ENCODE measurements at regions not wholly inside any gene's neighbourhood (a gene's known extent, or its start where the extent isn't known, plus 50 kb on each side); places are given as distances from the start of the nearest gene placed in this dataset.

DNA sequence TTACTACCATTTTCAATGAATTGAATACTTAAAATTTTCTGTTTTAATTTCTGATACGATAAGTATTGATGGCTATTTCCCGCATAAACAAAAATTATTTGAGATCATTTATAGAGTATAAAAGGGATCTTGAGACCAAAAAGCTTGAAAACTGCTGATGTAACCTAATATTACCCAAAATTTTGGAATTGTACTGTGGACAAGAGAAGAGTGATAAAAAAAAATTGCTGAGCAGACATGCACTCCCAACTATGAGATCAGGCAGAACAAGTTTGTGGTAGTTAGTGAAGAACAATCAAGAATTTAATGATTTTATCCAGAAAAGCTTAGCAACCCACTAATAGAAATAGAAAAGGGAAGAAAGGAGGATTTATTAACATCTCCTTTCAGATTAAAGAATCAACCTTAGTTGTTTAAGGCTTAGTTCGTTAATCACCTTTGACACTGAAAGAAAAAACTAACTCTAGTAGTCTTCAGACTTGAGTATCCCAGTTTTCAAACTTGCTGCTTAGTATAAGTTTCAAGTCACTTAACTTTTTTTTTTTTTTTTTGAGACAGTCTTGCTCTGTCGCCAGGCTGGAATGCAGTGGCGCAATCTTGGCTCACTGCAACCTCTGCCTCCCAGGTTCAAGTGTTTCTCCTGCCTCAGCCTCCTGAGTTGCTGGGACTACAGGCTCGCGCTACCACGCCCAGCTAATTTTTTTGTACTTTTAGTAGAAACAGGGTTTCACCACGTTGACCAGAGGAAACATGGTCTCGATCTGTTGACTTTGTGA, 50.6 kb upstream of the ZC3HAV1 start:
- no peaks in the 10 kb centered on the region for H3K27me3 ChIP-seq (ENCODE audit: control insufficient read depth, insufficient read depth, low read length)
- no peak overlapping the region for H3K27ac ChIP-seq (ENCODE audit: low read depth, low read length)
- no peaks in the 10 kb centered on the region for H3K9me3 ChIP-seq (ENCODE audit: control insufficient read depth, insufficient read depth, low read depth, low read length)
- H3K4me3 ChIP-seq (ENCODE audit: low read depth, low read length), result no peak overlapping the region
- H3K4me1 ChIP-seq (ENCODE audit: control insufficient read depth, insufficient read depth, low read length), result peaks cover 3% of the 10 kb centered on the region; the same call in 1 of the 2 replicates
- H3K9ac ChIP-seq (ENCODE audit: low read length), result no peak overlapping the region
- peaks cover 5% of the 10 kb centered on the region; the same call in 1 of the 2 replicates for H3K36me3 ChIP-seq (ENCODE audit: control insufficient read depth, insufficient read depth, low read length)

DNA sequence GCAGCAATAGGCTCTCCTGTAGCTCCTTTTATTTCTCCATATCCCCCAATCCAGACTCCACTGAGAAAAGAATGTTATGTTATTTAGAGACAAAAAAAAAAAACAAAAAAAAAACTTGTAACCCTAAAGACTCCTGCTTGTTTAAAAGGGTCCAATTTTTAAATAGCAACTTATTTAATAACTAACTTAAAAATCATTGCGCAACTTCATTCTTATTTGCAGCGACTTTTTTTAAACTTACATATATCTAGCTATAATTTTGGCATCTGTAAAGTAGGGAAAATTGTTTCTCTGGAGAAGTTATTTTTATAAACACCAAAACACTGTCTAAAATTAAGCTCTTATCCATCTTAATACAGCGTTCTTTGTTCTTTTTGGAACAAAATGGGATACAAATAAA, 59.0 kb upstream of the ZC3HAV1 start:
- Histone ChIP-seq H3K4me3 (ENCODE audit: low read depth, low read length) (no peak overlapping the region), H3K4me1 (ENCODE audit: control insufficient read depth, insufficient read depth, low read length) (peaks cover under 1% of the 10 kb centered on the region; the same call in 1 of the 2 replicates), H3K9me3 (ENCODE audit: control insufficient read depth, insufficient read depth, low read depth, low read length) (no peaks in the 10 kb centered on the region), H3K27me3 (ENCODE audit: control insufficient read depth, insufficient read depth, low read length) (no peaks in the 10 kb centered on the region), H3K27ac (ENCODE audit: low read depth, low read length) (no peak overlapping the region), H3K9ac (ENCODE audit: low read length) (no peak overlapping the region), H3K36me3 (ENCODE audit: control insufficient read depth, insufficient read depth, low read length) (no peaks in the 10 kb centered on the region)

DNA sequence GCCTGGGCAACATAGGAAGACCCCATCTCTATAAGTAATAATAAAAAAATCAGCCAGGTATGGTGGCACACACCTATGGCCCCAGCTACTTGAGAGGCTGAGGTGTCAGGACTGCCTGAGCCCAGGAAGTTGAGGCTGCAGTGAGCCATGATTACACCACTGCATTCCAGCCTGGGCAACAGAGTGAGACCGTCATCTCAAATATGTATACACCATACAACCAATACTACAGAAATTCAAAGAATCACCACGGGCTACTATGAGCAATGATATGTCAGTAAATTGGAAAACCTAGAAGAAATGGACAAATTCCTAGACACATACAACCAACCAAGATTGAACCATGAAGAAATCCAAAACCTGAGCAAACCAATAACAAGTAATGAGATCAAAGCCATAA, 60.3 kb upstream of the ZC3HAV1 start:
- H3K4me3 ChIP-seq (ENCODE audit: low read depth, low read length), result no peak overlapping the region
- no peaks in the 10 kb centered on the region for H3K36me3 ChIP-seq (ENCODE audit: control insufficient read depth, insufficient read depth, low read length)
- no peak overlapping the region for H3K27ac ChIP-seq (ENCODE audit: low read depth, low read length)
- H3K27me3 ChIP-seq (ENCODE audit: control insufficient read depth, insufficient read depth, low read length), result no peaks in the 10 kb centered on the region
- H3K9me3 ChIP-seq (ENCODE audit: control insufficient read depth, insufficient read depth, low read depth, low read length), result no peaks in the 10 kb centered on the region
- no peaks in the 10 kb centered on the region for H3K4me1 ChIP-seq (ENCODE audit: control insufficient read depth, insufficient read depth, low read length)
- no peak overlapping the region for H3K9ac ChIP-seq (ENCODE audit: low read length)

- no peak overlapping the region for H3K4me3 ChIP-seq (ENCODE audit: low read depth, low read length)
- no peak overlapping the region for H3K27ac ChIP-seq (ENCODE audit: low read depth, low read length)
- no peaks in the 10 kb centered on the region for H3K27me3 ChIP-seq (ENCODE audit: control insufficient read depth, insufficient read depth, low read length)
- no peaks in the 10 kb centered on the region for H3K36me3 ChIP-seq (ENCODE audit: control insufficient read depth, insufficient read depth, low read length)
- no peaks in the 10 kb centered on the region for H3K9me3 ChIP-seq (ENCODE audit: control insufficient read depth, insufficient read depth, low read depth, low read length)
- H3K4me1 ChIP-seq (ENCODE audit: control insufficient read depth, insufficient read depth, low read length), result no peaks in the 10 kb centered on the region
- no peak overlapping the region for H3K9ac ChIP-seq (ENCODE audit: low read length)
Measured at GRCh38 chr7:139172775-139173174, 58.3 kb upstream of the UBN2 start.

GRCh38 chr7:139177696-139178095, 53.3 kb upstream of the UBN2 start:
- Histone ChIP-seq H3K27ac (ENCODE audit: low read depth, low read length) (no peak overlapping the region), H3K36me3 (ENCODE audit: control insufficient read depth, insufficient read depth, low read length) (no peaks in the 10 kb centered on the region), H3K9ac (ENCODE audit: low read length) (no peak overlapping the region)

GRCh38 chr7:139180700-139181311, 50.2 kb upstream of the UBN2 start:
- H3K4me1 ChIP-seq (ENCODE audit: control insufficient read depth, insufficient read depth, low read length), result peaks cover 36% of the 10 kb centered on the region
- peak overlapping the region; percentile 84; the same call in 1 of the 2 replicates for H3K27ac ChIP-seq (ENCODE audit: low read depth, low read length)
- no peaks in the 10 kb centered on the region for H3K27me3 ChIP-seq (ENCODE audit: control insufficient read depth, insufficient read depth, low read length)
- H3K4me3 ChIP-seq (ENCODE audit: low read depth, low read length), result no peak overlapping the region
- H3K36me3 ChIP-seq (ENCODE audit: control insufficient read depth, insufficient read depth, low read length), result no peaks in the 10 kb centered on the region
- H3K9me3 ChIP-seq (ENCODE audit: control insufficient read depth, insufficient read depth, low read depth, low read length), result no peaks in the 10 kb centered on the region
- H3K9ac ChIP-seq (ENCODE audit: low read length), result no peak overlapping the region

More at GRCh38 chr7:139177696-139178095, 53.3 kb upstream of the UBN2 start:
- Histone ChIP-seq H3K9me3 (ENCODE audit: control insufficient read depth, insufficient read depth, low read depth, low read length) (no peaks in the 10 kb centered on the region), H3K4me1 (ENCODE audit: control insufficient read depth, insufficient read depth, low read length) (peaks cover 19% of the 10 kb centered on the region), H3K4me3 (ENCODE audit: low read depth, low read length) (no peak overlapping the region), H3K27me3 (ENCODE audit: control insufficient read depth, insufficient read depth, low read length) (no peaks in the 10 kb centered on the region)
